ENCODE measurements at regions not wholly inside any gene's neighbourhood (a gene's known extent, or its start where the extent isn't known, plus 50 kb on each side); places are given as distances from the start of the nearest gene placed in this dataset.

- H3K9me3 ChIP-seq: no peaks in the 10 kb centered on the region
- no peak overlapping the region for H3K4me3 ChIP-seq
- no peak overlapping the region for H3K27ac ChIP-seq
- H3K36me3 ChIP-seq: no peaks in the 10 kb centered on the region
- peaks cover 35% of the 10 kb centered on the region for H3K27me3 ChIP-seq
- ATAC-seq: no peak
- TF ChIP-seq CTCF (IDR thresholded peaks at IDR 0.05) (no peak), EP300 (IDR thresholded peaks at IDR 0.05) (no peak), POLR2A (IDR thresholded peaks at IDR 0.05) (no peak)
- no peaks in the 10 kb centered on the region for H3K4me1 ChIP-seq
Observed at GRCh38 chr1:30036666-30037065, 686.7 kb downstream of the MATN1 start.

- Histone ChIP-seq H3K36me3 (no peaks in the 10 kb centered on the region), H3K27ac (no peak overlapping the region), H3K27me3 (peaks cover 35% of the 10 kb centered on the region), H3K4me3 (no peak overlapping the region), H3K9me3 (no peaks in the 10 kb centered on the region), H3K4me1 (no peaks in the 10 kb centered on the region)
- no peak for TF ChIP-seq EP300 (IDR thresholded peaks at IDR 0.05)
- no peak for TF ChIP-seq CTCF (IDR thresholded peaks at IDR 0.05)
- no peak for TF ChIP-seq POLR2AphosphoS5 (IDR thresholded peaks at IDR 0.05)
- no peak for TF ChIP-seq POLR2A (IDR thresholded peaks at IDR 0.05)
- no peak for ATAC-seq
- 88 to 93% methylated on average over 5 to 6 of the region's 6 CpGs for WGBS, 2 donors (ENCODE audit: low coverage in 1 of 2)
Observed at GRCh38 chr1:30036229-30036547, 687.2 kb downstream of the MATN1 start.

- no peak for ATAC-seq
- H3K36me3 ChIP-seq: no peaks in the 10 kb centered on the region
- no peaks in the 10 kb centered on the region for H3K9me3 ChIP-seq
- TF ChIP-seq CTCF (IDR thresholded peaks at IDR 0.05): no peak
- TF ChIP-seq POLR2A (IDR thresholded peaks at IDR 0.05): no peak
- TF ChIP-seq POLR2AphosphoS5 (IDR thresholded peaks at IDR 0.05): no peak
- no peak for TF ChIP-seq EP300 (IDR thresholded peaks at IDR 0.05)
- H3K4me3 ChIP-seq: no peak overlapping the region
- WGBS, 2 donors (ENCODE audit: low coverage in 1 of 2): 20 to 100% methylated on average over 1 to 2 of the region's 8 CpGs
- H3K27me3 ChIP-seq: peaks cover 35% of the 10 kb centered on the region
- no peak overlapping the region for H3K27ac ChIP-seq
- no peaks in the 10 kb centered on the region for H3K4me1 ChIP-seq
Observed at GRCh38 chr1:30035522-30036228, 687.7 kb downstream of the MATN1 start.

GRCh38 chr1:30034627-30035521 lies 688.5 kb downstream of the MATN1 start:
- H3K4me3 ChIP-seq: no peak overlapping the region
- 25 to 53% methylated on average over 4 to 9 of the region's 24 CpGs for WGBS, 2 donors (ENCODE audit: low coverage in 1 of 2)
- no peaks in the 10 kb centered on the region for H3K9me3 ChIP-seq
- no peak overlapping the region for H3K27ac ChIP-seq
- no peak for TF ChIP-seq CTCF (IDR thresholded peaks at IDR 0.05)
- no peak for TF ChIP-seq POLR2A (IDR thresholded peaks at IDR 0.05)
- TF ChIP-seq EP300 (IDR thresholded peaks at IDR 0.05): no peak
- TF ChIP-seq POLR2AphosphoS5 (IDR thresholded peaks at IDR 0.05): no peak
- H3K36me3 ChIP-seq: no peaks in the 10 kb centered on the region
- no peaks in the 10 kb centered on the region for H3K4me1 ChIP-seq
- peaks cover 37% of the 10 kb centered on the region for H3K27me3 ChIP-seq
- no peak for ATAC-seq
